ENCODE measurements at regions not wholly inside any gene's neighbourhood (a gene's known extent, or its start where the extent isn't known, plus 50 kb on each side); places are given as distances from the start of the nearest gene placed in this dataset.
"Not testable (repeated sequence)": the region's sequence is repeated elsewhere in the genome, so short reads cannot be mapped to it uniquely, and the experiment has no call there.

DNA sequence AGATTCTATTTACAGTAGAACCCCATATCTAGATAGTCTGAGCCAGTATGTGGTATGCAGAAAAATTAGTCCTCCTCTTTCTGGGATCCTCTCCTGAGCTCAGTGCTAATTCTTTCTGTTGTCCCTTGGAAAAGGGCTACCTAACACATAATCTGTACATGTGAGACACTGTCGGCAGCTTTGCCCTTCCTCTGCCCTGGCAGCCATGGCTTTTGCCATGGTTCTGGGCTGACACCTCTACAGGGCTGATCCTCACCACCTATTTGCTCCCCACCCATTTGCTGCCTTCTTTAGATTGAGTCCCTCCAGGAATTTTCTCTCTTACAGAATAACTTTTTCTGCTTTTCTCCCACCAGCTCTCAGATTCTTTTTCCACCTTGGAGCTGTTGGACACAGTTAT is 64.7 kb upstream of the MAP9 start:
- no peak for DNase-seq
- 53 to 69% methylated on average over 1 of the region's 1 CpG for WGBS, 2 donors
- Histone ChIP-seq H3K4me1 (peaks cover 7% of the 10 kb centered on the region), H3K27ac (no peak overlapping the region), H3K9me3 (no peaks in the 10 kb centered on the region), H3K4me3 (no peak overlapping the region), H3K27me3 (no peaks in the 10 kb centered on the region), H3K36me3 (replicated peaks in 1 of 2; ENCODE audit: insufficient read depth in 1 of 2, low read depth in 2 of 2) (no peaks in the 10 kb centered on the region)
- intact Hi-C loops (cut with DNase I): loop anchor here (5.0 kb wide), 1 partner anchor 346 kb away; no protein-coding TSS in a partner anchor
- ATAC-seq: no peak
- TF ChIP-seq POLR2A (IDR thresholded peaks at IDR 0.05): no peak
- TF ChIP-seq, protein P1, sequence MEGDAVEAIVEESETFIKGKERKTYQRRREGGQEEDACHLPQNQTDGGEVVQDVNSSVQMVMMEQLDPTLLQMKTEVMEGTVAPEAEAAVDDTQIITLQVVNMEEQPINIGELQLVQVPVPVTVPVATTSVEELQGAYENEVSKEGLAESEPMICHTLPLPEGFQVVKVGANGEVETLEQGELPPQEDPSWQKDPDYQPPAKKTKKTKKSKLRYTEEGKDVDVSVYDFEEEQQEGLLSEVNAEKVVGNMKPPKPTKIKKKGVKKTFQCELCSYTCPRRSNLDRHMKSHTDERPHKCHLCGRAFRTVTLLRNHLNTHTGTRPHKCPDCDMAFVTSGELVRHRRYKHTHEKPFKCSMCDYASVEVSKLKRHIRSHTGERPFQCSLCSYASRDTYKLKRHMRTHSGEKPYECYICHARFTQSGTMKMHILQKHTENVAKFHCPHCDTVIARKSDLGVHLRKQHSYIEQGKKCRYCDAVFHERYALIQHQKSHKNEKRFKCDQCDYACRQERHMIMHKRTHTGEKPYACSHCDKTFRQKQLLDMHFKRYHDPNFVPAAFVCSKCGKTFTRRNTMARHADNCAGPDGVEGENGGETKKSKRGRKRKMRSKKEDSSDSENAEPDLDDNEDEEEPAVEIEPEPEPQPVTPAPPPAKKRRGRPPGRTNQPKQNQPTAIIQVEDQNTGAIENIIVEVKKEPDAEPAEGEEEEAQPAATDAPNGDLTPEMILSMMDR (IDR thresholded peaks at IDR 0.05): no peak

DNA sequence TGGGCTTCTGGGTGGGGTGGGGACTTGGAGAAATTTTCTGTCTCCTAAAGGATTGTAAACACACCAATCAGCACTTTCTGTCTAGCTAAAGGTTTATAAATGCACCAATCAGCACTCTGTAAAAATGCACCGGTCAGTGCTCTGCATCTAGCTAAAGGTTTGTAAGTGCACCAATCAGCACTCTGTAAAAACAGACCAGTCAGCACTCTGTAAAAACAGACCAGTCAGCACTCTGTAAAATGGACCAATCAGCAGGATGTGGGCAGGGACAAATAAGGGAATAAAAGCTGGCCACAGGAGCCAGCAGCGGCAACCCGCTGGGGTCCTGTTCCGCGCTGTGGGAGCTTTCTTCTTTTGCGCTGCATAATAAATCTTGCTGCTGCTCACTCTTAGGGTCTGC is 63.0 kb upstream of the MAP9 start:
- 96% methylated on average over 6 of the region's 6 CpGs for WGBS, 2 donors
- not testable (repeated sequence) for H3K27ac ChIP-seq, H3K9me3 ChIP-seq

DNA sequence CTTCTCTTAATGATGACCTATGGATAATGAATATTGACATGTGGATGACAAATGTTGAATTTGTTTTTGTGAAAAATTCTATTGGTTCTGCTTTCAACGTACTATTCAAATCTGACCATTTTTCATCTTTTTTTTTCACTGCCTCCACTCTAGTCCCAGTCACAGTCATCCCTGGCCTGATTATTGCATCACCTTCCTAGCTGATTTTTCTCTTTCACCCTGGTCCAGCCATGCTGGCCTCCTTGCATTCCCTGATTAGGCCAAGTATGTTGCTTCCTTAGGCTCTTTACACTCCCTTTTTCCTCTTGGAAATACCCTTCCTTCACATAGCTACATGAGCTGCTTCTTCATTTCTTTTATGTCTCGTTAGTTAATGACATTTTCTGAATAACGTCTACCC is 58.1 kb upstream of the MAP9 start:
- ATAC-seq (no peak), DNase-seq (no peak)
- intact Hi-C loops (cut with DNase I): no loop called here
- H3K27ac ChIP-seq: no peak overlapping the region
- no peaks in the 10 kb centered on the region for H3K9me3 ChIP-seq
- H3K27me3 ChIP-seq: no peaks in the 10 kb centered on the region
- 64 to 74% methylated on average over 3 of the region's 3 CpGs for WGBS, 2 donors
- H3K4me1 ChIP-seq: peaks cover 5% of the 10 kb centered on the region
- H3K4me3 ChIP-seq: no peak overlapping the region
- H3K36me3 ChIP-seq (replicated peaks in 1 of 2; ENCODE audit: insufficient read depth in 1 of 2, low read depth in 2 of 2): no peaks in the 10 kb centered on the region
- TF ChIP-seq, protein P1 (IDR thresholded peaks at IDR 0.05): no peak
- no peak for TF ChIP-seq POLR2A (IDR thresholded peaks at IDR 0.05)

More for the DNA sequence above, 63.0 kb upstream of the MAP9 start:
- DNase-seq; H3K27me3 ChIP-seq; ATAC-seq; H3K4me3 ChIP-seq; H3K36me3 ChIP-seq (replicated peaks in 1 of 2; ENCODE audit: insufficient read depth in 1 of 2, low read depth in 2 of 2); H3K4me1 ChIP-seq: not testable (repeated sequence)
- intact Hi-C loops (cut with DNase I): loop anchor here (5.0 kb wide), 1 partner anchor 348 kb away; no protein-coding TSS in a partner anchor

DNA sequence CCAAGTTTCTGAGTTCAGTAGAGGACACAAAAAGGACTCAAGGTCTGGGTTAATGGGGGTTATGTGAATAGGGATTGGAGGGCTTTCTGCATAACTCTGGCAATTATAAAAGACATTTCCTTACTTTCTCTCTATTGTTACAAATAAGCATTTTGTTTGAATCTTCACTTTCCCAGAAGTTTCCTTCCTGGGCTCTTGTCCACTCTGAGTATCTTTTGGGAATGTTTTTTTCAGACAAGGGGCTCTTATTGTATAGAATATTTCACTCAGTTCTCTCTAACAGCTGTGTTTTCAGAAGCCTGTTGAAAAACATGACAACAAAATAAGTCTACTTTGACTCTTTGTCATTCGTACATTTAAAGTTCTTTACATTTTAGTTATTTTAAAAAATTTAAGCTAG is 57.6 kb upstream of the MAP9 start:
- H3K9me3 ChIP-seq: no peaks in the 10 kb centered on the region
- TF ChIP-seq POLR2A (IDR thresholded peaks at IDR 0.05): no peak
- TF ChIP-seq, protein P1 (IDR thresholded peaks at IDR 0.05): no peak
- H3K27me3 ChIP-seq: no peaks in the 10 kb centered on the region
- H3K36me3 ChIP-seq (replicated peaks in 1 of 2; ENCODE audit: insufficient read depth in 1 of 2, low read depth in 2 of 2): no peaks in the 10 kb centered on the region
- DNase-seq: no peak
- no peak overlapping the region for H3K4me3 ChIP-seq
- no peak overlapping the region for H3K27ac ChIP-seq
- peaks cover 5% of the 10 kb centered on the region for H3K4me1 ChIP-seq
- 84 to 90% methylated on average over 1 of the region's 1 CpG for WGBS, 2 donors
- ATAC-seq: no peak
- intact Hi-C loops (cut with DNase I): no loop called here

GRCh38 chr4:155433636-155434360 is 57.0 kb upstream of the MAP9 start:
- no peak for TF ChIP-seq POLR2A (IDR thresholded peaks at IDR 0.05)
- TF ChIP-seq, protein P1 (IDR thresholded peaks at IDR 0.05): no peak
- intact Hi-C loops (cut with DNase I): no loop called here
- WGBS, 2 donors: 19 to 43% methylated on average over 2 of the region's 2 CpGs
- no peak for DNase-seq
- no peaks in the 10 kb centered on the region for H3K27me3 ChIP-seq
- no peak overlapping the region for H3K27ac ChIP-seq
- H3K36me3 ChIP-seq (replicated peaks in 1 of 2; ENCODE audit: insufficient read depth in 1 of 2, low read depth in 2 of 2): no peaks in the 10 kb centered on the region
- H3K4me3 ChIP-seq: no peak overlapping the region
- H3K9me3 ChIP-seq: no peaks in the 10 kb centered on the region
- no peak for ATAC-seq
- H3K4me1 ChIP-seq: peaks cover 5% of the 10 kb centered on the region
